OCI-LY3 (cell line): ENCODE measurements at regions not wholly inside any gene's neighbourhood (a gene's known extent, or its start where the extent isn't known, plus 50 kb on each side); places are given as distances from the start of the nearest gene placed in this dataset.

ENCODE experiments used
- H2AFZ ChIP-seq: fragments of 200-600, 300-600 bp; shearing (Covaris generic); 2 replicates; pipeline ENCODE4 v1.6.0; 2014; ENCODE audit warnings: antibody characterized with exemption, low read depth, low read length
- H3K27ac ChIP-seq: fragments of 200-600, 300-600 bp; sonication (generic); 2 replicates; pipeline ENCODE4 v1.5.1; 2014; ENCODE audit warnings: mild to moderate bottlenecking, low read length, moderate library complexity, mixed read lengths
- H3K27me3 ChIP-seq: fragments of 200-600, 300-600 bp; sonication (generic); 2 replicates; pipeline ENCODE4 v1.6.1; 2014; ENCODE audit warnings: low read depth, low read length, mixed read lengths
- H3K36me3 ChIP-seq: fragments of 200-600, 300-600 bp; sonication (generic); replicated peaks from 2 replicates; pipeline ENCODE3; 2014; ENCODE audit warnings: low read depth, low read length, mixed read lengths
- H3K4me1 ChIP-seq: fragments of 300-600, 200-600 bp; sonication (generic); 2 replicates; pipeline ENCODE4 v1.6.1; 2014; ENCODE audit warnings: low read length, mixed read lengths
- H3K4me2 ChIP-seq: fragments of 200-600, 300-600 bp; sonication (generic); 2 replicates; pipeline ENCODE4 v1.6.1; 2014; ENCODE audit warnings: low read length, mixed read lengths
- H3K4me3 ChIP-seq: fragments of 300-600, 200-600 bp; sonication (generic); 2 replicates; pipeline ENCODE4 v1.5.1; 2014; ENCODE audit warnings: antibody characterized with exemption, mild to moderate bottlenecking, low read length, moderate library complexity
- H3K79me2 ChIP-seq: fragments of 300-600, 200-600 bp; shearing (Covaris generic); 2 replicates; pipeline ENCODE4 v1.6.1; 2014; ENCODE audit warnings: mild to moderate bottlenecking, low read length, mixed read lengths
- H3K9ac ChIP-seq: fragments of 300-600, 200-600 bp; shearing (Covaris generic); 2 replicates; pipeline ENCODE4 v1.6.0; 2014; ENCODE audit warnings: mild to moderate bottlenecking, low read length, moderate library complexity
- H3K9me3 ChIP-seq: fragments of 200-600, 300-600 bp; shearing (Covaris generic); 2 replicates; pipeline ENCODE4 v1.6.1; 2014; ENCODE audit warnings: low read length, mixed read lengths; ENCODE audit not compliant: insufficient read depth
- H4K20me1 ChIP-seq: fragments of 200-600, 300-600 bp; sonication (generic); 2 replicates; pipeline ENCODE4 v1.6.1; 2016; ENCODE audit warnings: low read length, mixed read lengths; ENCODE audit not compliant: insufficient read depth
- CTCF ChIP-seq: fragments of 200-600, 300-600 bp; sonication (generic); IDR thresholded peaks from 2 replicates; pipeline ENCODE4 v1.5.1; 2014; ENCODE audit warnings: antibody characterized with exemption, low read length, low read depth
- EZH2phosphoT487 ChIP-seq: fragments of 200-600 bp; shearing (Covaris generic); IDR thresholded peaks from 2 replicates; pipeline ENCODE4 v1.6.1; 2018; ENCODE audit warnings: antibody characterized with exemption, mixed run types, low read depth

- H3K27ac ChIP-seq: no peak overlapping the region
- no peaks in the 10 kb centered on the region for H3K9me3 ChIP-seq
- no peak overlapping the region for H3K9ac ChIP-seq
- no peaks in the 10 kb centered on the region for H4K20me1 ChIP-seq
- H3K79me2 ChIP-seq: no peaks in the 10 kb centered on the region
- no peaks in the 10 kb centered on the region for H3K4me1 ChIP-seq
- H2AFZ ChIP-seq: no peak overlapping the region
- H3K27me3 ChIP-seq: no peaks in the 10 kb centered on the region
- H3K4me2 ChIP-seq: no peak overlapping the region
- TF ChIP-seq CTCF: no peak
- no peak for TF ChIP-seq EZH2phosphoT487
- no peaks in the 10 kb centered on the region for H3K36me3 ChIP-seq
- no peak overlapping the region for H3K4me3 ChIP-seq
Measured at GRCh38 chr17:71412803-71413202, 708.0 kb upstream of the SOX9 start.

- Histone ChIP-seq H3K27me3 (no peaks in the 10 kb centered on the region), H3K9me3 (no peaks in the 10 kb centered on the region), H3K4me3 (no peak overlapping the region), H2AFZ (no peak overlapping the region), H3K27ac (no peak overlapping the region), H3K4me2 (no peak overlapping the region), H3K9ac (no peak overlapping the region), H3K79me2 (no peaks in the 10 kb centered on the region), H3K4me1 (no peaks in the 10 kb centered on the region), H4K20me1 (no peaks in the 10 kb centered on the region), H3K36me3 (no peaks in the 10 kb centered on the region)
- TF ChIP-seq CTCF (no peak), EZH2phosphoT487 (no peak)
Measured at GRCh38 chr17:71413935-71414334, 706.9 kb upstream of the SOX9 start.

- H3K4me3 ChIP-seq: no peak overlapping the region
- no peaks in the 10 kb centered on the region for H3K27me3 ChIP-seq
- H3K36me3 ChIP-seq: no peaks in the 10 kb centered on the region
- H3K4me2 ChIP-seq: no peak overlapping the region
- TF ChIP-seq EZH2phosphoT487 (no peak), CTCF (no peak)
- no peak overlapping the region for H3K27ac ChIP-seq
- no peak overlapping the region for H3K9ac ChIP-seq
- H3K4me1 ChIP-seq: no peaks in the 10 kb centered on the region
- no peak overlapping the region for H2AFZ ChIP-seq
- H3K79me2 ChIP-seq: no peaks in the 10 kb centered on the region
- no peaks in the 10 kb centered on the region for H3K9me3 ChIP-seq
- H4K20me1 ChIP-seq: no peaks in the 10 kb centered on the region
Measured at GRCh38 chr17:71417142-71417541, 703.7 kb upstream of the SOX9 start.

GRCh38 chr17:71422968-71423367, 697.9 kb upstream of the SOX9 start:
- H2AFZ ChIP-seq: no peak overlapping the region
- H3K36me3 ChIP-seq: no peaks in the 10 kb centered on the region
- no peaks in the 10 kb centered on the region for H3K9me3 ChIP-seq
- no peak overlapping the region for H3K27ac ChIP-seq
- H3K27me3 ChIP-seq: no peaks in the 10 kb centered on the region
- H3K4me2 ChIP-seq: no peak overlapping the region
- no peaks in the 10 kb centered on the region for H4K20me1 ChIP-seq
- TF ChIP-seq CTCF: no peak
- TF ChIP-seq EZH2phosphoT487: no peak
- no peaks in the 10 kb centered on the region for H3K79me2 ChIP-seq
- no peak overlapping the region for H3K9ac ChIP-seq
- H3K4me1 ChIP-seq: no peaks in the 10 kb centered on the region
- no peak overlapping the region for H3K4me3 ChIP-seq
